Head of caudate nucleus (tissue), 42 donors: ENCODE measurements at regions not wholly inside any gene's neighbourhood (a gene's known extent, or its start where the extent isn't known, plus 50 kb on each side); places are given as distances from the start of the nearest gene placed in this dataset.
A peak's percentile ranks its signal among the peaks of the same experiment; 100 is the strongest.
"Not testable (repeated sequence)": the region's sequence is repeated elsewhere in the genome, so short reads cannot be mapped to it uniquely, and the experiment has no call there.

ENCODE experiments used
- DNase-seq, 42 donors: peaks; one replicate each; pipeline versions ENCODE4 v3.0.0 to v3.0.0-alpha.2; 2020 to 2021; ENCODE audit warnings: mixed read lengths in 7 of 42
- intact Hi-C: fragments of 100-400 bp; cut with DNase I; formaldehyde crosslinking; loops from one replicate; pipeline ENCODE4 v1.15.0; 2022

DNA sequence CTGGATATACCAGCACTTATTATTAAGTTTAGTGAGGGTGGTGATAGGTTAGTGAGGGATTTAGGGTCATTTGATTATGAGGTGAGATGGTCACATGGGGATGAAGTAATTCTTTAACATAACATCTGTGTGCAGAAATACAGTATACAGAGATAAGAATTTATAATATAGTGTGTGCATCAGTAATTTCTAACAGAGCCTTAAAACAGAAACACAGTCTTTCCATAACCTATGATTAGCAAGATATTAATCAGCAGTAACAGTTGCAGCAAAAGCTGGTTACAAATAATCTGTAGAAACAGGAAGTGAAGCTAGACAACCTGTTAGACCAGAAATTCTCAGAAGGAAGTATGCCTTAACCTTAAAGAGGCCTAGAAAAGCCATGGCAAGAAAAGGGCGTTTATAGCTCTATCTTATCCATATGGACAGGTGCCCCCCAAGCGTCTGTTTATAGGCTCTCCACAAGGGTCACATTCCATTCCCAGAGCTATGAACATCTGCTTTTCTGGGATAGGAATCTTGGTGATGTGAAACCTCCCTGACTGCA, 112.5 kb upstream of the WSB1 start:
- intact Hi-C loops, DNase-seq: not testable (repeated sequence)

DNA sequence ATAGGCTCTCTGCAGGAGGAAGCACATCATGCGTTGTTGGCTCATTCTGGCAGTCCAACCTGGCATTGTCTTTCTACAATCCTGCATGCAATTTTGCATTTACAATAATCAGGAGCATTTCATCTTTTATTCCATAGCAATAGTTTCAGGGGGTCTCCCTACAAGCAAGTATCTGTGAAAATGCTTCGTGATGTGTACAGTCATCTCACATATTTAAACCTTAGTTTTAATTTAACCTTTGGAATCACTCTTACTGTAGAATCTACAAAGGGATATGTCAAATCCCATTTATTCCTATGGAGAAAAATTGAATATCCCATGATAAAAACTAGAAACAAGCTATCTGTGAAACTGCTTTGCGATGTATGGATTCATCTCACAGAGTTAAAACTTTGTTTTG, 112.0 kb upstream of the WSB1 start:
- no peak for DNase-seq
- intact Hi-C loops: no loop called here

DNA sequence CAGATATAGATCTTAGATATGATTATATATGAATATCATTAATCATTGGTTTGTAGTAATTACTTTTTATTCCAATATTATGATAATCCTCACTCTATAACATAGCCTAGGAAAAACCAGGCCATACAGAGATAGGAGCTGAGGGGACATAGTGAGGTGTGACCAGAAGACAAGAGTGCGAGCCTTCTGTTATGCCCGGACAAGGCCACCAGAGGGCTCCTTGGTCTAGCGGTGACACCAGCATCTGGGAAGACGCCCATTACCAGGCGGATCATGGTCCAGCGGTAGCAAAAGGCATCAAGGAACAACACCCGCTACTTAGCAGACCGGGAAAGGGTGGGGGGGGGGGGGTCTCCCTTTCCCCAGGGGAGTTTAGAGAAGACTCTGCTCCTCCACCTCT, 96.4 kb upstream of the WSB1 start:
- peak in 17 of 42 donors; percentile 6 to 41 (median 22) for DNase-seq
- intact Hi-C loops: not testable (repeated sequence)

DNA sequence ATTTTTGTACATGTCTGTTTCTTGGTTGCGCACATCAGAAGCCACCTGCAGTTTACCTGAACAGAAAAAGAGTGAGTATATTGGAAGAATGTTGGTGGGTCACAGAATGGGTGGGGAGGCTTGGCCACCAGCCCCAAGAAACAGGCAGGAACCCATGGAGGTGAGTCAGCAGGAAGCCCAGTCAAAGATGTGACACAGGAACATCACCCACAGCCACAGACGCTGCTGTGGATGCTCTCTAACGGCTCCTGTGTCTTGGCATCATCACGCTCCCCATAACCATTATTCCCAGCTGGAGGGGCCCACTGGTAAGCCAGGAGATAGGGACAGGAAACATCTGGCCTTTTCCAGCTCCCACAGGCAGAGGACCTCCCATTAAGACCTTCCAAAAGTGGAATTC, 94.0 kb upstream of the WSB1 start:
- no peak for DNase-seq
- intact Hi-C loops: no loop called here

DNA sequence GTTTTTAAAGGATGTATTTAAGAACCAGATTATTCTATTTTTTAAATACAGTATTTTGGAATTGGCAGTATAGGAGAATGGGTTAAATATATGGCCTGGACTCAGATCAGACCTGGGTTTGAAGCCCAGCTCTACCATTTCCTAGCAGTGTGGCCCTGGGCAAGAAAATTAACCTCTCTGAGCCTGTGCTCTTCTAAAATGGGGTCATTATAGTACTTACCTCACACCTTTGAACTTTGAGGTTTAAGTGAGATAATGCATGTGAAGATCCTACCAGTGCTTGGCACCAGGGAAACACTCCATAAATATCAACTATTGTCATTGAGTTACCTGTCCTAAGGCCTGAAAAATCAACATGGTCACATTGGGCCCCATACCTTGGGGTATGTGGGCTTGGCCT, 93.4 kb upstream of the WSB1 start:
- intact Hi-C loops: no loop called here

DNA sequence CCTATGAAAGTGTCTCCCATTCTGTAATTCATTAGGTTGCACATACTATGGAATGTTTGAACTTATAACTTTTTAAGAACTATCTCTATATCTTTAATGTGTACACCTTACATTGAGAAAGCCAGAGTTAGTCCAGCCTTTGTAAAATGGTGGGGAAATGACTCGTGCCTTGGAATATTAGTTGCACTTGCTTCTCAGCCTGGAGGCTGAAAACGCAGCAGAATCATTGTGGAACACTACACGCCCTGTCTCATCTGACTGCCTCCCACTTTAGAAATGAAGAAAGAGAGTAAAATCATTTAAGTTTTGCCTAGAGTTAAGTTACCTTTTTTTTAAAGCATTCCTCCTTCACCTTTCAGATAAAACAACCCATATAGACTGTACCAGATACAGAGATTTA, 90.7 kb upstream of the WSB1 start:
- intact Hi-C loops: no loop called here
- peak in 21 of 42 donors; percentile 6 to 67 (median 26) for DNase-seq

More for the DNA sequence above, 93.4 kb upstream of the WSB1 start:
- no peak for DNase-seq

DNA sequence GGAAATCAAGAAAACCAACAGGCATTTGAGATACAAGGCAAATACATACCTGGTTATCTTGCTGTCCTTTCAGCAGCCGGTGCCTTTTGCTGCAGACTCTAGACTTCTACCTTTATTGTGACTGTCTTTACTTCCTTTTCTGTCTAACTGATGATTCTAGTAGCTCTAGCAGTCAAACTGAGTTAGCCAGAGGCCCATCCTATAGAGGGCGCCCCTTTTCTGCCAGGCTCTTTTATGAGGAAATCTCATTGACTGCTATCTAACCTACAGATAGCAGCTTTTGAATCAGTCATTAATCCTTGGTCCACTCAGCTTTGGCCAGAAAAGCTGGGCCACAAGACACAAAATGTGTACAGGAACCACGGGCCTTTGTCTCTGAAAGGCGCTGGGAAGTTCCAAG, 87.5 kb upstream of the WSB1 start:
- intact Hi-C loops: no loop called here
- no peak for DNase-seq

DNA sequence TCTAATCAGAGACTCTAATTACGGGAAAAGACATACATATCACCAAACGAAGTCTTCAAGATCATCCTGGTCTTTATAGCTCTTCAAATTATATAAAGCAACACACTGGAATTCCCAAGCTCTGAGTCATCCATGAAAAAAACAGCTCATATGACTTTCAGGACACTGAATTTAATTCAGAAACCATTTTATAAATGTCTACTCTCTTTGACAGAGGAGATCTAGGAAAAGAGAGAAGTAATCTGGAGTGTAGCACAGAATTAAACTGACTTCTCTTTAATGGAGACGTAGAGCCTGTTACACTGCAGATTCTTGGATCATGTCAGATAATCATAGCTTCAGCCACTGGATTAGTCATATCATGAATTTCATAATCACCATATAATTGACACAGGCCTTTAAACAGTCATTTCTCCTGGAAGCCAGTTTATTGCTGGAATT, 86.8 kb upstream of the WSB1 start:
- intact Hi-C loops: no loop called here
- no peak for DNase-seq

DNA sequence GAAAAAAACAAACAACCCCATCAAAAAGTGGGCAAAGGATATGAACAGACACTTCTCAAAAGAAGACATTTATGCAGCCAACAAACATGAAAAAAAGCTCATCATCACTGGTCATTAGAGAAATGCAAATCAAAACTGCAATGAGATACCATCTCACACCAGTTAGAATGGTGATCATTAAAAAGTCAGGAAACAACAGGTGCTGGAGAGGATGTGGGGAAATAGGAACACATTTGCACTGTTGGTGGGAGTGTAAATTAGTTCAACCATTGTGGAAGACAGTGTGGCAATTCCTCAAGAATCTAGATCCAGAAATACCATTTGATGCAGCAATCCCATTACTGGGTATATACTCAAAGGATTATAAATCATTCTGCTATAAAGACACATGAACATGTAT, 85.5 kb upstream of the WSB1 start:
- intact Hi-C loops, DNase-seq: not testable (repeated sequence)

DNA sequence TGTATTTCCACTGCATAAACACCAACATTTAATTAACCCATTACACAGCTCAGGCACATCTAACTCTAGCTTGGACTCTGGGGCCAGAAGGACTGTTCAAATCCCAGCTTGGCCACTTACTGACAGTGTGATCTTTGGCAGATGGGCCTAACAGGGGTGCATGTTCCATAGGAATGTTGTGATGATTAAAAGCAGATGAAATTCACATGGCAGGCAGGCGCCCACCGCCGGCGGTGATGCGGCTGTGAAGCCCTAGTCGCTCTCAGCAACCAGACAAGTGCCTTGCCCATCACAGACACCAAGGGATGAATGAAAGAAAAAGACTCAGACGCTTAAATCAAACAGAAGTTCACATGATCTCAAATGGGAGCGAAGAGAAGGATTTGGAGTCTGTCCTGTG, 84.6 kb upstream of the WSB1 start:
- no peak for DNase-seq
- intact Hi-C loops: no loop called here

DNA sequence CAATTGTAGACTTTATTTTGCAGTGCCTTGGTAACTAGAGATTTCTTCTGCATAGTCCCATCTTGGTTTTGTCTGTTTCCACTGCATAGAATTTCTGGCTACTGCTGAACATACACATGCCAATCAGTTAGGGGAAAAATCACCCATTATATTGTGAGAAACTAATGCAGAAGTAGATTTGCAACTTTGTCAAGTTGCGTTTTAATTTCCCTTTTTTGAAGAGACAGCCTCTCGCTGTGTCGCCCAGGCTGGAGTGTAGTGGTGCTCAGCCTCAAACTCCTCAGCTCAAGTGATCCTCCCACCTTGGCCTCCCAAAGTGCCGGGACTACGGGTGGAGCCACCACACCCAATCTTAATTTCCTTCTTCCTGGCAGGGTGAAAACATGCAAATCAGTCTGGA, 83.1 kb upstream of the WSB1 start:
- intact Hi-C loops: not testable (repeated sequence)

DNA sequence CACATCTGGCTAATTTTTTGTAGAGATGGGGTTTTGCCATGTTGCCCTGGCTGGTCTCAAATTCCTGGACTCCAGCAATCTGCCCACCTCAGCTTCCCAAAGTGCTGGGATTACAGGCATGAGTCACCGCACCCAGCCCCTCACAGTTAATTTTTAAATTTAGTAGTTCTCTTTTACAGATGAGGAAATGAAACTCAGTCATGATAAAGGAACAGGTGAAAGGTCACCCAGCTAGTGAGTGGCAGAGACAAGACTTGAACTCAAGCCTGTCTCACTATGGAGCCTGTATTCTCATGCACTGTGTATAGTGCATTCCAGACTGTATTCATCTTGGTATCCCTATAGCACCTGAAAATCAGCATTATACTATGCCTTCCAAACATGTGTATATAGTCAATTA, 77.1 kb upstream of the WSB1 start:
- no peak for DNase-seq
- intact Hi-C loops: no loop called here

More for the DNA sequence above, 83.1 kb upstream of the WSB1 start:
- DNase-seq: not testable (repeated sequence)

DNA sequence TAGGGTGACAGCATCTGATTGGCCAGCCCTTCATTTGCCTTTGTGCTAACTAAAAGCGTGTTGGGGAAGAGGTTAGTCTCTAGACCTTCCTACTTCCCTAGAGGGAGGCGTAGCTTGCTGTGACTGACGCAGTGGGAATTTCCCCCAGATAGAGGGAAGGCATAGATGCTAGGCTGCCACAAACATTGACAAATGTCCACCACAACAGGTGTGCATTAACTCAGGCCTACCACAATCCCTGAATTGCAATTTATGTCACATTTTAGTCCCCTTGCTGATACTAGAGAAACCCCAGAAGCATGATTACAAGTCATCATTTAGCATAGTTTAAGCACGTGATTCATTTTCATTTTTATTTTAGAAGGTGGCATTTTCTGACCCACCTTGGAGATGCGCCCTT, 76.3 kb upstream of the WSB1 start:
- no peak for DNase-seq
- intact Hi-C loops: no loop called here

DNA sequence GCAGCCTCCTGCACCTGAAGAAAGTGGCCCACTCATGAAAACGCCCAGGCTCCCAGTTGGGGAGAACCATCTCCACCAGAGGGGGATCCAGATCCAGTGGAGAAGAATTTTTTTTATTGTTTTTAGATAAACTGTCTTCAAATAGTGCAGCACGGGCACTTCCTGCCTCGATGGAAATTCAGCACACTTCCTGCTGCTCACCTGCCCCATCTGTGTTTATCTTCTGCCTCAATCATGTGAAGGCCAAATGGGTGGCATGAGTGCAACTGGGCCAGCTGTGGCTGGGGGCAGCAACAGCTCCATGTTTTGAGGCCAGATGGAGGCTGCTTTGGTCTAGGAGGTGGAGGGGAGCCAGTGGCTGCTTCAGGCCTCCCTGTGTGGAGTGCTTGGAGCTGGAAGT, 75.9 kb upstream of the WSB1 start:
- intact Hi-C loops: no loop called here
- no peak for DNase-seq

DNA sequence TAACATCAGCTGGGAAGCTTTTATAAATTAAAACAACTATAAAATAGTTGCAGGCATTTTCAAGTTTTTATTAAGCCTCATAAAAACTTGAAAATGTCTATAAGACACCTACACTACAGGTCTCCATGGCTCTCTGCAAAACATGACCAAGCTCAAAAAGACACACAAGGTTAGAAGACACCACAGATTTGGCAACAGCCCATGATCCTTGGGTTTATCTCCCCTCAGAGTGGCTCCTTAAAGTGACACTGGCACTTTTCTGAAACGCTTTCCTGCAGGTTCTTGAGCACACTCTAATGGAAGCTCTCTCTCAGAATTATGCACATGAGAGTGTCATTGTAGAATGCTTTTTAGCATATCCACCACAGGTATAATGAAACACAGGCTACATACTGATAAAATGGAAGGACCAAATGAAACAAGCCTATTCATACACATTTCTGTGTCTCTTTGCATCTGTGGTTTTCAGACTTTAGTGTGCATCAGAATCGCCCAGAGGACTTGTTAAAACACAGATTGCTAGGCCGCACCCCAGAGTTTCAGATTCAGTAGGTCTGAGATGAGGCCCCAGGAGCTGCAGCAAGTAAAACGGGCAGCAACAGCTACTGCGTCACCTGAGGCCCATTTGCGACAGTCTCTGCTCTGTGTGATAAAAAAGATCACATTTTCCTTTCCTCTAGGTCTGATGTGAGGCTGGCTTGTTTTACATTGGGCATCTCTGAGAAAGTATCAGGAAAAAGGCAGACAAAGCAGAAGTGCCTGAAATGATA, 75.0 kb upstream of the WSB1 start:
- no peak for DNase-seq
- intact Hi-C loops: no loop called here

DNA sequence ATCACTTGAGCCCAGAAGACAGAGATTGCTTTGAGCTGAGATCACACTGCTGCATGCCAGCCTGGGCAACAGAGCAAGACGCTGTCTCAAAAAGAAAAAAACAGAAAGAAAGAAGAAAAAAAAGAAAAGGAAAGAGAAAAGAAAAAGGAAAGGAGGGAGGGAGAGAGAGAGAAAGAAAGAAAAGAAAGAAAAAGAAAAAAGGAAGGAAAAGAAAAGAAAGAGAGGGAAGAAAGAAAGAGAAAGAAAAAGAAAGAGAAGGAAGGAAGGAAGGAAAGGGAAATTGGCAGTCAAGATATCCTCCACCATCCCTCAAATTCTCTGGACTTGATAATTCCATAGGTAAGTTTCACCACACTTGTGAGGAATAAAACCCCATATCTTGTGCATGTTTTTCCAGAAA, 71.4 kb upstream of the WSB1 start:
- DNase-seq: no peak
- intact Hi-C loops: no loop called here

DNA sequence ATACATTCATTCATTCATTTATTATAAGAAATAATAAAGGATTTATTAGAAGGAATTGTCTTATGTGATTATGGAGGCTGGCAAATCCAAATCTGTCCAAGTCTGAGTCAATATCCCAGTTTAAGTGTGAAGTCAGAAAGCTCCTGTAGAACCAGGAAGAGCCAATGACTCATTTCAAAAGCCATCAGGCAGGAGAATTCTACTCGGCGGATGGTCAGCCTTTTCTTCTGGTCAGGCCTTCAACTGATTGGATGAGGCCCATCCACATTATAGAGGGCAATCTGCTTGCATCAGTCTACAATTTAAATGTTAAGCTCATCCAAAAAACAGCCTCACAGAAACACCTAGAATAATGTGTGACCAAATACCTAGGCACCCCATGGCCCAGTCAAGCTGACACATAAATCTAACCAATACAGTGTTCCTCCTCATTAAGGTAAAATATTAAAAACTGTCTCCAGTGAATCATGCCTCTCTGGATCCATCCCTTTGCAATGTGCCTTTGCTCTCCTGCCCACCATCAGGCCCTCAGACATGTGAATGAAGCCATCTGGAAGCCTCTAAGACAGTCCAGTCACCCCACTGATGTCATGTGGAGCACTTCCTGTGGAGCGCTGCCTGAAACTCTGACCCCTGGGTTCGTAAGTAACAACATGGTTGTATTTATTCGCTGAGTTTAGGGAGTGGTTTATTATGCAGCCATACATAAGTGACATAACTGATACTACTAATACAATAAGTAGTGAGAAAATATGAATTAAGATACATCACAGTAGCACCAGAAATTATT, 69.2 kb upstream of the WSB1 start:
- intact Hi-C loops: no loop called here
- no peak for DNase-seq

DNA sequence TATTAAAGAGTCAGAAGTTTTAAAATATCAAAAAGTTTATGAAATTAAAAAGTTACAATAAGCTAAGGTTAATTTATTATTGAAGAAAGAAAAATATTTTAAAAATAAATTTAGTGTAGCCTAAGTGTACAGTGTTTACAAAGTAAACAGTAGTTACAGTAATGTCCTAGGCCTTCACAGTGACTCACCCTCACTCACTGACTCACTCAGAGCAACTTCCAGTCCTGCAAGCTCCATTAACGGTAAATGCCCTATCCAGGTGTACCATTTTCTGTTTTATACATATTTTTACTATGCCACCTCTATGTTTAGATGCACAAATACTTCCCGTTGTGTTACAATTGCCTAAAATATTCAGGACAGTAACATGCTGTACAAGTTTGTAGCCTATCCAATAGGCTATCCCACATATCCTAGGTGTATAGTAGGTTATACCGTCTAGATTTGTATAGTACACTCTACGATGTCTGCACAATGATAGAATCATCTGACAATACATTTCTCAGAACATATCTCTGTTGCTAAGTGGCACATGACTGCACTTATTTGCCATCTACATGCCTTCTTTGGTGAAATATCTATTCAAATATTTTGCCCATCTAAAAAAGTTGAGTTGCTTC, 67.2 kb upstream of the WSB1 start:
- intact Hi-C loops: no loop called here
- DNase-seq: no peak

DNA sequence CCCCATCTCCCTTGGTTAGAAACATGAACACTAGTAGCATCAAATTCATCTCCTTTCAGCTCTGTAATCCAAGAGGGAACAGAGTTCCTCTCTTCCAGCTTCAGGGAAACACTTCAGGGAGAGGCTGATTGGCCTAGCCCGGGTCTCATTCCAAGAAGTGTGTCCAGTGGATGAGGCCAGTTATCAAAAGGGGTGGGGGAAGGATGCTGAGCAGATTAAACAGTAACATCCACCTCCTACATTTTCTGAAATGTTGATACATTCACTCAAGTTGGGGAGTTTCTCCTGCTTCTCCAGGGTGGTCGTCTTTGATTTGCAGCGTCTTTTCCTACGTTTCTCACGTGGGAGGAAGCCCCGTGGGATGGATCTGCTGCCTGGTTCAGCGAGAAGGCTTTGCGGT, 62.9 kb upstream of the WSB1 start:
- no peak for DNase-seq
- intact Hi-C loops: loop anchor here (10.0 kb wide), 1 partner anchor 224 kb away; the partner anchor contains the start of gene KSR1

DNA sequence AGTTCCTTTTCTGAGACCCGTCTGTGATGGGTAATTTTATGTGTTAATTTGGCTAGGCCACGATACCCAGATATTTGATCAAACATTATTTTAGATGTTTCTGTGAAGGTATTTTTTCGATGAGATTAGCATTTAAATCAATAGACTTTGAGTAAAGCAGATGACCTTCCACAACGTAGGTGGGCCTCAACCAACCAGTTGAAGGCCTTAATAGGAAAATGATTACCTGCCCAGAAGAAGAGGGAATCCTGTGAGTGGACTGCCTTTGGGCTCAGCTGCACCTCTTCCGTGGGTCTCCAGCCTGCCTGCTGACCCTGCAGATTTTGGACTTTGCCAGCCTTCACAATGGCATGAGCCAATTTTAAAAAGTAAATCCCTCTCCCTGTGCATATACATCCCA, 61.6 kb upstream of the WSB1 start:
- intact Hi-C loops: loop anchor here (10.0 kb wide), 1 partner anchor 222 kb away; the partner anchor contains the start of gene KSR1
- DNase-seq: no peak
